CD4-positive, alpha-beta memory T cell (primary cell): ENCODE measurements at regions not wholly inside any gene's neighbourhood (a gene's known extent, or its start where the extent isn't known, plus 50 kb on each side); places are given as distances from the start of the nearest gene placed in this dataset.

Experiments
- CTCF ChIA-PET: fragments of 350-600 bp; sonication (Branson Sonifier 250); formaldehyde crosslinking; loops from one replicate; lab custom pipeline; 2021; ENCODE audit warnings: inconsistent platforms; ENCODE audit not compliant: partially characterized antibody; lab: Charles Lee
- POLR2A ChIA-PET: fragments of 350-600 bp; sonication (Branson Sonifier 250); formaldehyde crosslinking; loops from one replicate; lab custom pipeline; 2021; ENCODE audit not compliant: partially characterized antibody; lab: Charles Lee
- DNase-seq, 5 donors: peaks; one replicate each; pipeline versions ENCODE4 v3.0.0 to v3.0.0-alpha.2; 2020 to 2022; ENCODE audit warnings: mixed read lengths in 1 of 5
- H3K27ac ChIP-seq: one replicate; pipeline ENCODE4 v1.7.0; 2013; ENCODE audit warnings: low read depth, low read length
- H3K27me3 ChIP-seq: 2 replicates; pipeline ENCODE4 v1.7.0; 2013; ENCODE audit warnings: mild to moderate bottlenecking, low read length, moderate library complexity; ENCODE audit not compliant: insufficient read depth
- H3K36me3 ChIP-seq: 2 replicates; pipeline ENCODE4 v1.7.0; 2013; ENCODE audit warnings: mild to moderate bottlenecking, low read length, moderate library complexity; ENCODE audit not compliant: insufficient read depth
- H3K4me1 ChIP-seq: 2 replicates; pipeline ENCODE4 v1.7.0; 2013; ENCODE audit warnings: mild to moderate bottlenecking, low read length, moderate library complexity; ENCODE audit not compliant: insufficient read depth
- H3K4me3 ChIP-seq, 2 donors: one replicate each; pipeline ENCODE4 v1.7.0; 2013; ENCODE audit warnings: low read length in 2 of 2, mild to moderate bottlenecking in 1 of 2
- H3K9me3 ChIP-seq, 2 donors: one replicate each; pipeline ENCODE4 v1.7.0; 2013; ENCODE audit warnings: low read length in 2 of 2, control low read depth in 1 of 2; ENCODE audit not compliant: control insufficient read depth in 1 of 2
- H3K27ac Mint-ChIP-seq, 7 donors: one replicate each; pipeline ENCODE4 v1.8.0; 2020 to 2021; ENCODE audit warnings: mixed read lengths in 7 of 7, mild to moderate bottlenecking in 6 of 7, inconsistent platforms in 3 of 7, moderate library complexity in 3 of 7
- H3K27me3 Mint-ChIP-seq, 2 donors: one replicate each; pipeline ENCODE4 v1.8.0; 2020 to 2021; ENCODE audit warnings: mixed read lengths in 2 of 2
- H3K36me3 Mint-ChIP-seq, 2 donors: one replicate each; pipeline ENCODE4 v1.8.0; 2020 to 2021; ENCODE audit warnings: mixed read lengths in 2 of 2, inconsistent platforms in 1 of 2, mild to moderate bottlenecking in 1 of 2
- H3K4me1 Mint-ChIP-seq, 4 donors: one replicate each; pipeline ENCODE4 v1.8.0; 2020 to 2021; ENCODE audit warnings: mixed read lengths in 4 of 4, mild to moderate bottlenecking in 1 of 4
- H3K4me3 Mint-ChIP-seq, 8 donors: one replicate each; pipeline ENCODE4 v1.8.0; 2020 to 2021; ENCODE audit warnings: mixed read lengths in 8 of 8, mild to moderate bottlenecking in 7 of 8, moderate library complexity in 6 of 8, inconsistent platforms in 3 of 8
- H3K9me3 Mint-ChIP-seq, 8 donors: one replicate each; pipeline ENCODE4 v1.8.0; 2020 to 2021; ENCODE audit warnings: mixed read lengths in 8 of 8, mild to moderate bottlenecking in 5 of 8, inconsistent platforms in 3 of 8, moderate library complexity in 1 of 8
- intact Hi-C: fragments of 100-400 bp; cut with micrococcal nuclease; formaldehyde crosslinking; loops from one replicate; pipeline ENCODE4 v1.15.1; 2023

- H3K27ac ChIP-seq = no peak overlapping the region
- H3K9me3 Mint-ChIP-seq = peaks cover 0 to 7% (median 0%) of the 10 kb centered on the region in 8 donors
- H3K27me3 Mint-ChIP-seq = peaks cover 3 to 11% of the 10 kb centered on the region in 2 donors
- no peaks in the 10 kb centered on the region for H3K27me3 ChIP-seq
- no peaks in the 10 kb centered on the region for H3K36me3 ChIP-seq
- no peak overlapping the region for H3K4me3 Mint-ChIP-seq
- no peaks in the 10 kb centered on the region for H3K4me1 Mint-ChIP-seq
- no peak for DNase-seq
- no peaks in the 10 kb centered on the region for H3K9me3 ChIP-seq
- ChIA-PET CTCF (no interaction called here), POLR2A (no interaction called here)
- no peaks in the 10 kb centered on the region for H3K4me1 ChIP-seq
- no peaks in the 10 kb centered on the region for H3K36me3 Mint-ChIP-seq
- intact Hi-C loops = no loop called here
- H3K4me3 ChIP-seq = no peak overlapping the region
- H3K27ac Mint-ChIP-seq = no peak overlapping the region
These were observed 192.6 kb upstream of the SERP2 start for GRCh38 chr13:44180876-44181536.

GRCh38 chr13:44181931-44182330 lies 191.7 kb upstream of the SERP2 start:
- Mint-ChIP-seq H3K9me3 (peaks cover 0 to 7% (median 0%) of the 10 kb centered on the region in 8 donors), H3K36me3 (no peaks in the 10 kb centered on the region), H3K27ac (no peak overlapping the region), H3K4me3 (no peak overlapping the region), H3K4me1 (no peaks in the 10 kb centered on the region), H3K27me3 (peaks cover 3 to 9% of the 10 kb centered on the region in 2 donors)
- Histone ChIP-seq H3K4me1 (no peaks in the 10 kb centered on the region), H3K36me3 (no peaks in the 10 kb centered on the region), H3K27ac (no peak overlapping the region), H3K9me3 (no peaks in the 10 kb centered on the region), H3K4me3 (no peak overlapping the region), H3K27me3 (no peaks in the 10 kb centered on the region)
- POLR2A ChIA-PET = no interaction called here
- DNase-seq = no peak
- CTCF ChIA-PET = no interaction called here
- intact Hi-C loops = no loop called here

- no peak for DNase-seq
- H3K9me3 Mint-ChIP-seq = peaks cover 0 to 7% (median 0%) of the 10 kb centered on the region in 8 donors
- H3K27me3 Mint-ChIP-seq = peaks cover 5 to 6% of the 10 kb centered on the region in 2 donors
- Histone ChIP-seq H3K27me3 (no peaks in the 10 kb centered on the region), H3K4me3 (no peak overlapping the region), H3K36me3 (no peaks in the 10 kb centered on the region), H3K27ac (no peak overlapping the region), H3K9me3 (no peaks in the 10 kb centered on the region), H3K4me1 (no peaks in the 10 kb centered on the region)
- no peaks in the 10 kb centered on the region for H3K36me3 Mint-ChIP-seq
- H3K4me3 Mint-ChIP-seq = no peak overlapping the region
- POLR2A ChIA-PET = no interaction called here
- H3K4me1 Mint-ChIP-seq = no peaks in the 10 kb centered on the region
- CTCF ChIA-PET = no interaction called here
- intact Hi-C loops = no loop called here
- H3K27ac Mint-ChIP-seq = no peak overlapping the region
These were observed 188.9 kb upstream of the SERP2 start for GRCh38 chr13:44184740-44185139.

GRCh38 chr13:44188257-44188656 lies 185.4 kb upstream of the SERP2 start:
- POLR2A ChIA-PET = no interaction called here
- no peak overlapping the region for H3K27ac Mint-ChIP-seq
- H3K27me3 Mint-ChIP-seq = peaks cover 2% of the 10 kb centered on the region in 2 donors
- Histone ChIP-seq H3K27ac (no peak overlapping the region), H3K4me3 (no peak overlapping the region), H3K27me3 (no peaks in the 10 kb centered on the region), H3K4me1 (peaks cover 6% of the 10 kb centered on the region), H3K36me3 (no peaks in the 10 kb centered on the region), H3K9me3 (no peaks in the 10 kb centered on the region)
- DNase-seq = no peak
- no peak overlapping the region for H3K4me3 Mint-ChIP-seq
- intact Hi-C loops = no loop called here
- H3K4me1 Mint-ChIP-seq = peaks cover 8 to 15% (median 13%) of the 10 kb centered on the region in 4 donors
- CTCF ChIA-PET = no interaction called here
- no peaks in the 10 kb centered on the region for H3K36me3 Mint-ChIP-seq
- H3K9me3 Mint-ChIP-seq = peaks cover 0 to 7% (median 0%) of the 10 kb centered on the region in 8 donors

GRCh38 chr13:44189085-44189484 lies 184.5 kb upstream of the SERP2 start:
- Mint-ChIP-seq H3K27me3 (peaks cover 0 to 2% of the 10 kb centered on the region in 2 donors), H3K4me1 (peaks cover 8 to 15% (median 13%) of the 10 kb centered on the region in 4 donors), H3K27ac (no peak overlapping the region), H3K9me3 (peaks cover 0 to 7% (median 0%) of the 10 kb centered on the region in 8 donors), H3K36me3 (no peaks in the 10 kb centered on the region), H3K4me3 (no peak overlapping the region)
- intact Hi-C loops = no loop called here
- POLR2A ChIA-PET = no interaction called here
- no peak for DNase-seq
- CTCF ChIA-PET = interaction anchor here (4.3 kb wide), 1 partner anchor 249 kb away, joined by 46 read pairs; no protein-coding TSS in a partner anchor
- H3K36me3 ChIP-seq = no peaks in the 10 kb centered on the region
- H3K9me3 ChIP-seq = no peaks in the 10 kb centered on the region
- peaks cover 6% of the 10 kb centered on the region for H3K4me1 ChIP-seq
- no peaks in the 10 kb centered on the region for H3K27me3 ChIP-seq
- H3K27ac ChIP-seq = no peak overlapping the region
- no peak overlapping the region for H3K4me3 ChIP-seq

GRCh38 chr13:44191103-44191502 lies 182.5 kb upstream of the SERP2 start:
- Histone ChIP-seq H3K27ac (no peak overlapping the region), H3K4me1 (peaks cover 11% of the 10 kb centered on the region), H3K9me3 (no peaks in the 10 kb centered on the region), H3K4me3 (no peak overlapping the region), H3K36me3 (no peaks in the 10 kb centered on the region), H3K27me3 (no peaks in the 10 kb centered on the region)
- no peaks in the 10 kb centered on the region for H3K9me3 Mint-ChIP-seq
- H3K36me3 Mint-ChIP-seq = no peaks in the 10 kb centered on the region
- peaks cover 0 to 2% of the 10 kb centered on the region in 2 donors for H3K27me3 Mint-ChIP-seq
- H3K27ac Mint-ChIP-seq = peak overlapping the region in 6 of 7 donors; percentile 43 to 90 (median 76)
- peak overlapping the region in 2 of 8 donors; percentile 64 to 68 for H3K4me3 Mint-ChIP-seq
- peaks cover 15 to 26% (median 21%) of the 10 kb centered on the region in 4 donors for H3K4me1 Mint-ChIP-seq
- no peak for DNase-seq
- ChIA-PET POLR2A (interaction anchor here (0.8 to 1.8 kb wide), 3 partner anchors 47 to 244 kb away, joined by 3 to 11 read pairs (median 5); no protein-coding TSS in a partner anchor), CTCF (interaction anchor here (0.8 to 4.3 kb wide), 20 partner anchors 9 to 288 kb away, joined by 3 to 46 read pairs (median 4); no protein-coding TSS in a partner anchor)
- intact Hi-C loops = loop anchor here (1.0 to 5.0 kb wide), 6 partner anchors 48 to 284 kb away; no protein-coding TSS in a partner anchor

- Histone ChIP-seq H3K9me3 (no peaks in the 10 kb centered on the region), H3K27ac (no peak overlapping the region), H3K36me3 (no peaks in the 10 kb centered on the region), H3K27me3 (no peaks in the 10 kb centered on the region), H3K4me1 (peaks cover 12% of the 10 kb centered on the region), H3K4me3 (peak overlapping the region in 1 of 2 donors; percentile 25)
- ChIA-PET POLR2A (interaction anchor here (0.8 to 1.8 kb wide), 3 partner anchors 48 to 243 kb away, joined by 3 to 11 read pairs (median 5); no protein-coding TSS in a partner anchor), CTCF (interaction anchor here (0.8 to 4.3 kb wide), 23 partner anchors 8 to 287 kb away, joined by 3 to 46 read pairs (median 4); no protein-coding TSS in a partner anchor)
- peaks cover 0 to 2% of the 10 kb centered on the region in 2 donors for H3K27me3 Mint-ChIP-seq
- intact Hi-C loops = loop anchor here (1.0 to 5.0 kb wide), 6 partner anchors 49 to 284 kb away; no protein-coding TSS in a partner anchor
- no peaks in the 10 kb centered on the region for H3K9me3 Mint-ChIP-seq
- peak; percentile 55 to 69 (median 63) for DNase-seq
- no peaks in the 10 kb centered on the region for H3K36me3 Mint-ChIP-seq
- peak overlapping the region; percentile 4 to 68 (median 61) for H3K4me3 Mint-ChIP-seq
- H3K27ac Mint-ChIP-seq = peak overlapping the region; percentile 73 to 90 (median 78)
- H3K4me1 Mint-ChIP-seq = peaks cover 18 to 30% (median 25%) of the 10 kb centered on the region in 4 donors
These were observed 182.0 kb upstream of the SERP2 start for GRCh38 chr13:44191504-44192171.
